Fibroblast of skin of left quadriceps (primary cell): ENCODE measurements at regions not wholly inside any gene's neighbourhood (a gene's known extent, or its start where the extent isn't known, plus 50 kb on each side); places are given as distances from the start of the nearest gene placed in this dataset.
"Not testable (repeated sequence)": the region's sequence is repeated elsewhere in the genome, so short reads cannot be mapped to it uniquely, and the experiment has no call there.

Experiments
- DNase-seq, 2 experiments: peaks; one replicate each; pipeline ENCODE4 v3.0.0-alpha.2; 2013; ENCODE audit warnings: low read depth in 2 of 2

DNA sequence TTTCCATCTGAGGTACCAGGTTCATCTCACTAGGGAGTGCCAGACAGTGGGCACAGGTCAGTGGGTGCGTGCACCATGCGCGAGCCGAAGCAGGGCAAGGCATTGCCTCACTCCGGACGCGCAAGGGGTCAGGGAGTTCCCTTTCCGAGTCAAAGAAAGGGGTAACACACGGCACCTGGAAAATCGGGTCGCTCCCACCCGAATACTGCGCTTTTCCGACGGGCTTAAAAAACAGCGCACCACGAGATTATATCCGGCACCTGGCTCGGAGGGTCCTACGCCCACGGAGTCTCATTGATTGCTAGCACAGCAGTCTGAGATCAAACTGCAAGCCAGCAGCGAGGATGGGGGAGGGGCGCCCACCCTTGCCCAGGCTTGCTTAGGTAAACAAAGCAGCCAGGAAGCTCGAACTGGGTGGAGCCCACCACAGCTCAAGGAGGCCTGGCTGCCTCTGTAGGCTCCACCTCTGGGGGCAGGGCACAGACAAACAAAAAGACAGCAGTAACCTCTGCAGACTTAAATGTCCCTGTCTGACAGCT, 242.5 kb downstream of the CYLC2 start:
- DNase-seq = not testable (repeated sequence)

DNA sequence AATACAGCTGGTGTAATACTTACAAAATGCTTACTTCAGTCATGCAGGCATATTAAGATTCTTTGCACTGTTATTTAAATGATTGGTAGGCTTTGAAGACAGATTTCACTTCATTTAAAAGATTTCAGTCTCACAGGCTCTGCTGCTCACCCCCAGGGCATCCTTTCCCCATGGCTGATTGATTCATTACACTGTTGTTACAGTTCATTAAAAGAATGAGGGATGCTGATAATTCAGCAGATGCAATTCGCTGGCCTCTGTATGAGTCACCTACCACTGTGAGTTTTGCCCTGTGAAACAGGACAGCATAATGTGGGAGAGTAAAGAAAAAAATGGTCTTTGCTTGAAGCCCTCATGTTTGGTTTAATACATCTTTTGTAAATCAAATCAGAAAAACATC, 246.9 kb downstream of the CYLC2 start:
- DNase-seq = no peak

DNA sequence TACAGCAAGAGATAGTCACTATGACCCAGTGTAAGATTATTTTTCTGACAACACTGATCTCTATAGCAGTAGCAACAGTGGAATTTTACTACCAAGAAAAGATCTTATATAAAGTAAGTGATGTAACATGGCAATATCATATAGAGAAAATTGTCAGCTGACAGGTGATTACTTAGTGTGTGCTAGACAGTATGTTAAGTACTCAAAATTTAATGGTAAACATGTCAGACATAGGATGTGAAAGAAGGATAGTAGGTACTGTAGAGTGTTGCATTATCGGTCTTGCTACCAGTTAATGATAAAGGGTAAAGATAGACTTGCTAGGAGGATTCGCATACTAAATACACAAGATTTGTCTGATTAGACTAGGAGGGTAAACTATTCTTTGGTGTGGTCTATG, 247.4 kb downstream of the CYLC2 start:
- DNase-seq = no peak

DNA sequence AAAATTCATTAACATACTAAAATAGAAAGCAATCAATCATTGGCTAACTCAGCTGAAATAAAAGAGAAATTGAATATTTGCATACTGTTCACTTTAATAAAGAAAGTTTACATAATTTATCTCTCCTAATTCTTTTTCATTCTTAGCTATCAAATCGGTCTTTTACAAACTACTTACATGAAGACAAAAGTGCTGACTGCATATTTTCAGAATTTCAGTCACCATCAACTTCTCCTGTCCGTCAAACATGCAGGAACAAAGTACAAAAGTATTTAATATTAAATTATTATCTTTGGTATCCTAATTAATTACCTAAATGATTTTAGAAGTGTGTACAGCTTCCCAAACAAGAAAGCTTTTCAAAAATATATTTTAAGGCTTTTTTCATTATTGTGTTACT, 248.4 kb downstream of the CYLC2 start:
- no peak for DNase-seq

DNA sequence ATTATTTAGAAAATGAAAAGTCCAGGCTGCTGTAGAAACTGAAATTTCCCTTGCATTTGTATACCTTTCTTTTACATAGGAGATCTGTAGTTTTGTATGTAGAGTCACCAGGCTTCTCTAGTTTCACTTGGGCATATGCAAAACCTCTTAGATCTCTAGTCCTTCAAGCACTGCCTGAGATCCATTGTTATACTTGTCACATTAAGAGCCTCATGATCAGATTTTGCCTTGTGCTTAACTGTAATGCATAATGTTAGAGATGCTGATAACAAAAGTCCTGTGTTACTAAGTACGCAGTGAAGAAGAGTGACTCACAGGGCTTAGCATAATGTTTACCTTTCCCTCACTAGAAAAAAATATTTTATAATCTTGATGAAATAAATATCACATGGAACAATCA, 250.2 kb downstream of the CYLC2 start:
- no peak for DNase-seq

DNA sequence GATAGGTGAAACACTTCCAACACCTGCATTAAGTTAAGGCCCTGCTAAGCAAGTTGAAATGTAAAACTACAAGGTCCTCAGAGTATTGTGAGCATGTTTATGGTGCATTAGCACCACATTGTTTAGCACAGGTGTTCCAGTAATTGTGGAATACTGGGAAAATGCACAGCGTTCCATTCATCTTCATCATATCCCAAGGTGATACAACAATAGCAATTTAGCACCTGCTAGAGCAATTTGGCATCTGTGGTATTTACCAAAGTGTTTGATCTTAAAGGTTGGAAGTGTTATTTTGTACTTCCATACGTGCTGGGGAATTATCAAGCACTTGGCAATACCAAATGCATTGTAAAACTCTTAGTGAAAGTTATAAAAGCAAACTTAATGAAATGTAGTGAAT, 266.8 kb downstream of the CYLC2 start:
- no peak for DNase-seq

DNA sequence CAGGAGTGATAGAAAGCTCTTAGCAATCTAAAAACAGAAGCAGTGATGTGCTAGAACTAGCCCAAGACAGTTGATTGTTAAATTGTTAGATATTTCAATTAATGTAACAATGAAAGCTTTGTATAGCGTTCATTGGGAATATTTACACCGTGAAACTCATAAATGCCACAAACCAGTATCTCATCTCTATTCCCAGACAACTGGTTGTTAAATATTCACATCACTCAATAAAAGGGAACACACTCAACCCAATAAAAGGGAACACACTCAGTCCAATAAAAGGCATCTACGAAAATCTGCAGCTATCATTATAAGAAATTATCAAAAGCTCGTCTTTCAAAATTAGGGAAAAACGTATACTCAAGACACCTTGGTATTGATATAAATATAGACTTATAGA, 270.9 kb downstream of the CYLC2 start:
- no peak for DNase-seq

DNA sequence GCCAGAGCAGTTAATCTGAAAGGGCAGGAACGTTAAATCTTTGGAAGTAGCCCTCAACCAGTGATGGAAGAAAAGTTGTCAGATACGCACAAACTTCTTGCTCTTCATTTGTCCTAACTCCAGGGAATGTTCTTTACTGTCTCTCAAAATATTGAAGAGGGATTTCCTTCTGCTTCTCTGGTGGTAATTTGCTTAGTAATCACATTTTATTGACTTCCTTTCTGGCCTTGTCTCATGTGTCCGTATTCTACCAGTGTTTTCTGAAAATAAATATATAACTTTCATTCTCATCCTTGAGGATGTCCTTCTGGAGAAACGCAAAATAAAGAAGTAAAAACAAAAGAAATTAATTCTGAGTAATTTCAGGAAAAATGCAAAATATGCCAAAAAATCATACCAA, 282.1 kb downstream of the CYLC2 start:
- DNase-seq = no peak

DNA sequence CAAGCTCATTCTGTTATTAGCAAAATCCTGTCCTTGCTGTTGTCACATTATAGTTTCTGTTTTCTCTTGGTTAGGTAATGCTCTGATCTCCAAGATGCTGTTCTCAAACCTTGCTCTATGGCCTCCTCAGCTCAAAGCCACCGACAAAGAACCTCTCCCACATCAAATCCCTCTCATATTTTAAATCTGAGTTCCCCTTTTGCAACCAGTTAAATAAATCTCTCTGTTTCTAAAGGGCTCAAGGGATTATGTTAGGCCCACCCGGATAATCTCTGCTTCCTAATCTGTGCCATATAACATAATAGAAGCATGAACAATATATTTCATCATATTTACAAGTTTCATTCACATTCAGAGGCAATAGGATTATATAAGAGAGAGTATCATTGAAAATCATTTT, 286.0 kb downstream of the CYLC2 start:
- no peak for DNase-seq

DNA sequence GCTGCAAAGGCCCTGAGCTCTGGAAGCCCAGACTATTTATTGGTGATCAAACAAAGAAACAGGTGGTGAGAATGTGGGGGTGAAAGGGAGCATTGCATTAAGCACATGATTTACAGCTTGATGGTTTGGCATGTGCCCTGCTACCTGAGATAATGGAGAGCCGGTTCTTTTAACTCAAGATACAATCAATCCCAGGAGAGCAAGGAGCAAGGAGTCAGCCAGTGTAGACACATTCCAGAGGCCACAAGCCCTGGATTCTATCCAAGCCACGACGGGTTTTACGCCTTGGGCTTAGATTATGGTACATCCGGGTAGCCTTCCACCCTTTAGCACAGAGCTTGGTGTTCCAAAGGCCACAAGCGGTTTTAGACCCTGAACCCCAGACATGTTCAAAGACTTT, 292.2 kb downstream of the CYLC2 start:
- no peak for DNase-seq

DNA sequence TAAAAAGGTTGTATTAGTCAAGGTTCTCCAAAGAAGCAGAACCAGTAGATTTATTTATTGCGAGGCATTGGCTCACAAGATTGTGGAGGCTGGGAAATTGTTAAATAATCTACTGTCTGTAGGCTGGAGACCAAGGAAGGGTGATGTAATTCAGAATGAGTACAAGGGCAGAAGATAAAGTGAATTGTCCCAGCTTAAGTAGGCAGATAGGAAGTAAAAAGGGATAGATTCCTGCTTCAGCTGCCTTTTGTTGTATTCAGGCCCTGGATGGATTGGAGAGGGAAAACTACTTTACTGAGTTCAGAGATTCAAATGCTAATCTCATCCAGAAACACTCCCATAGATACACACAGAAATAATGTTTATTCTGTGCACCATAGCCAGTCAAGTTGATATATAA, 301.1 kb downstream of the CYLC2 start:
- no peak for DNase-seq

DNA sequence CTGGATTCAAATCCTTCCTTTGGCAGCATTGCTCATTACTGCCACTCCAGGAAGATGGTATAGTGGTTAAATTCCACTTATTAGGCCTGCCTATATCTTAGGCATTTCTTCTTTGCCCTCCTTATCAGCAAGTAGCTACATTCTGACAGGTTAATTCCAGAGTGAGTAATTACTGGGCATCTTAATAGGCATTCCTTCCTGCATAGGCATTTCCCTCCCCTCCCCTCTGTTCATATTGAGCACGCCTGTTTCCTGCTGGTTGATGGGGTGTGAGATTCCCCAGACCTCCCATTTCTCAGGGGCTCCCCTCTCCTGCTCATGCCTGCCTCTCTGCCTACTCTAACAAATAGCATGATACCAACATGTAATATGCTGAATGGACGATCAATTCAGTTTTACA, 305.9 kb downstream of the CYLC2 start:
- DNase-seq = no peak

DNA sequence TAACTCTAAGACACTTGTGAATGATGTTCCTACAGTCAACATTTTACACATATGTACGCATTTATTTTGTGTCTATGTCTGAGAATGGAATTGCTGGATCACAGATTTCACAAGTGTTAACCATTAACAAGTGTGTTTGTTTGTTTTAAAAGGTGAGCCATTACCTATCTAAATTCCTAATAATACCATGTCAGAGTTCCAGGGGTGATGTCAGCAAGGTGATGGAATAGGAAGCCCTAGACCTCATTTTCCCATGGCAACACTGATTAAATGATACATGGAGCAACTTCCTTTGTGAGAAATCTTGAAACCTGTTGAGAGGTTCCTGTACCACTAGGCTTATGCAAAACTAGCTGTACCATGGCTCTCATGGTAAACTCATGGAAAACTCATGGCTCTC, 309.7 kb downstream of the CYLC2 start:
- no peak for DNase-seq

DNA sequence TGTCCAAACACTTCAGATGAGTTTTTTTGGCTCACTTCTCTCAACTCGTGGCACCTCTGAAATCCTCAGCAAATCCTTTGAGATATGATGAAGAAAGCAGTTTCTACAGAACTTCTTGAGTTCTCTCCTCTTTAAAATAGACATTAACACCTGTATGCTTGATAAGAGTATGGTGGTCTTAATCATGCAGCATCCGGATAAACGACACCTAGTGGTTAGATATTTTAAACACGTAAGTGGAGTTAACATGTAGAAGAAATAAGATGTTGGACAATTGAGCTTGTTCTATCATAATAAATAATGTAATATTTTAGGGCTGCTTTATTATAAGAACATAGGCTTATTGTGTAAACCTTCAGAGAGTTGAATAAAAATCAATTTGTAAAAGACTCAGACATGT, 324.8 kb downstream of the CYLC2 start:
- no peak for DNase-seq

DNA sequence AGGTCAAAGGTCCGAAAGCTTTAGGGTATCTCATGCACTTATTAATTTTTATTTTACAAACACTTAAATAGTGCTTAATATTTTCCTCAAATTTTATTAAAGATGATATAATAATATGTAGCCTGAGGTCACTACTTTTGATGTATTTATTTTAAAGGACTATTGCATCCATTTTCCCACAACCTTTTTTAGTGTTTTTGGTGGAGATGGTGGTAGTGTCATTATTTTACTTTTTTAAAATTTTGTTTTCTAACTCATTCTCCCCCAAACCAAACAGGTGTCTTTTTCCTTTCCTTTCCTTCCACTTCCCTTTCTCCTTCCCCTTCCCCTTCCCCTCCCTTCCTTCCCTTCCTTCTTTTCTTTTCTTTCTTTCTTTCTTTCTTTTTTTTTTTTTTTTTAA, 328.6 kb downstream of the CYLC2 start:
- DNase-seq = no peak

DNA sequence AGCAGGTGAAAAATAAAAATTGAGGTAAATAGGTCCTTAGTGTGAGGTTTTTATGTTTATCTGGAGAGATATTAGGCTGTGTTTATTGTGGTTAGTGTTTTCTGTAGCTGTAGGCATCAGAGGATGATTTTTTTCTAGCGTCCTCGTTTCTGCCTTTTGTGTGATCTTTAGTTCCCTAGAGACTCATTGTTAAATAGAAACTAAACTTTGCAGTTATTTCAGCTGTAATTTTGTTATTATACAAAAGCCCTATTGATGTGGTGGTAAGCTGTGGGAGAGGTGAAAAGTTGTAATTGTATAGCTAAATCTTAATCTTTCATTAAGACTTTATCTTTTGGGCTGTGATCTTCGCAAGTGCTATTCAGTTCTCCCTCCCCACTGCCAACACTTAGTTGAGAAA, 340.3 kb downstream of the CYLC2 start:
- no peak for DNase-seq

DNA sequence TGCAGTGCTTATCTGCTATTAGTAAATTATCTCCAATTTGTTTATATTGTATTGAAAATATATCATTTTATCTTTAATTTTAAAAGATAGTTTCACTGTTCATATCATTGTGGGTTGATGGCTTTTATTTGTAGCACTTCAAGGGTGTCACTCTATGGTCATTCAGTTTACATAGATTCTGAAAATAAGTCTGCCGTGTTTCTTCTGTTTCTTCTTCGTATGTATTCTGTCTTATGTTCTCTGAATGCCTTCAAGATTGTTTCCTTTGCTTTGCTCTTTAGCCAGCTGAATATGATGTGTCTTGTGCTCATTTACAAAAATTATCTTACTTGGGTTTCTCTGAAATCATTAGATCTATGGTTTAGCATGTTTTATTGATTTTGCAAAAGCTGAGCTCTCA, 359.9 kb downstream of the CYLC2 start:
- no peak for DNase-seq

DNA sequence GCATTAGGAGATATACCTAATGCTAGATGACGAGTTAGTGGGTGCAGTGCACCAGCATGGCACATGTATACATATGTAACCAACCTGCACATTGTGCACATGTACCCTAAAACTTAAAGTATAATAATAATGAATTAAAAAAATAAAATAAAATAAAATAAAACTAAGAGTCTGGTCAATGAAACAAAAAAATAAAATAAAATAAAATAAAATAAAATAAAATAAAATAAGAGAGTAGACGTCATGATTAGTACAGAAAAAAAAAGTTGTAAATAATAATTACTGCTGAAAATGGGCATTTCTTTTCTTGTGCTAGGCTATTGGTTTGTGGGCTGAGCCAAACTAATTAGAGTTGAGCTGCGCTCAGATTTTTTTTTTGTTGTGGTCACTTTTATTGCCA, 362.8 kb downstream of the CYLC2 start:
- DNase-seq = not testable (repeated sequence)

DNA sequence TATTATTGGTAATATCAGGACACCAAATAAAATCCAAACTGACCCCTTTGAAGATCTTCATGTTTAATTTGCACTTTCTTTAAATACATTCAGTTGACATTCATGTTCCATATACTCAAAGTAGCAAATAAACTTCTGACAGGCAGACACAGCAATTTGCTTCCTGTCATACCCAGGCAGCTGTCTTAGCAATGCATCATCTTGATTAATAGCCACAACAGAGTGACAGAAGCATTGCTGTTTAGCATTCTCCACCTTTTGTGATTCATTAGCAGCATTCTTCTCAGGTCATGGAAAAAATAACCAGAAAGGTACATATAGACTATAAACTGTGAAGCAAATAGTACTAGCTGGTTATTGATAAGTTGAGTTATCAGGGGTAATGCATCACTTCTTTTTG, 366.8 kb downstream of the CYLC2 start:
- DNase-seq = no peak

DNA sequence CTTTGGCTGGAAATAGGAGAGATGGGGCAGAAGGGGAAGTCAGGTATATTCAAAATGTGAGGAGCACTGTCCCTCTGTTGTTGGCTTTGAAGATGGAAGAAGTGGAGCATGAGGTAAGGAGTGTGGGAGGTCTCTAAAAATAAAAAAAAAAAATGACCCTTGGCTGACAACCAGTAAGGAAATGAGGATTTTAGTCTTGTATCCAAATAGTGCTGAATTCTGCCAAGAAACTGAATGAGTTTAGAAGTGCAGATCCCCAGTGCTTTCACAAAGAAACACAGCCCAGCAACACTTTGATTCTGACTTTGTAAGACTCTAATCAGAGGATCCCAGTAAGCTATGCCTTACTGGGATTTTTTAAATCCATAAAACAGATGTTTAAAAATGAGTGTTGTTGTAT, 367.9 kb downstream of the CYLC2 start:
- no peak for DNase-seq

DNA sequence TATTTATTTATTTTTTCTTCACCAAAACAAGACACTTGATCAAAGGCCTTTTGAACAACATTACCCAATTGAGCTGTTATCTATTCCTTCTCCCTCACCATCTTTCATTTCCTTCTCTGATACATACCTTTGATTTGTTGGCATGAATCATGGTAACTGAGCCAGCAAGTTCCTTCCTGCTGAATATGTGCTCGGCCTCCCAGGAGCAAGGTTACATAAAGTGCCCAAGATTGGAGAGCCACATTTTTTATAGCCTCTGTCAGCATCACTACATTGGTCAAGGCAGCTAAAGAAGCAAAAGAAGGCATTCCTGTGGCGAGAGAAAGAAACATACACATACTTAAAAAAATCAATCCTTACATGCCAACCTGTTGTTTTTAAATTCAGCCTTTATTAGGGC, 369.6 kb downstream of the CYLC2 start:
- DNase-seq = peak; percentile 52 to 55

DNA sequence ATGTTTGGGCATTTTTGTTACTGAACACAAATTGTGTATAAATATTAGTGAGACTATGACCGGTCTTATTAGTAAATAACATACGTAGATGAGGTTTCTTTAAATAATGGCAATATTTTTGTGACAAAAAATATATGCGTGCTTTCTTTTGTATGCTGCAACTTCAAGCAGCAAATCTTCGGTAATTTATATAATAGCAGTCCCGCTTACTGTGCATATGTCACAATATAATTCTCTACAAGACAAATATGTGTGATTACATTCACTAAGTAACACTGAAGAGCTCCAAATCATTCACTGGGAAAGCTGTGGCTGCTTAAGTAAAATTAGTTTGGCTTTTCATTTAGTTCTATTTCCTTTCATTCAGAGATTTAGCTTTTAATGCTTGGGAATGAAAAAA, 376.0 kb downstream of the CYLC2 start:
- DNase-seq = no peak

DNA sequence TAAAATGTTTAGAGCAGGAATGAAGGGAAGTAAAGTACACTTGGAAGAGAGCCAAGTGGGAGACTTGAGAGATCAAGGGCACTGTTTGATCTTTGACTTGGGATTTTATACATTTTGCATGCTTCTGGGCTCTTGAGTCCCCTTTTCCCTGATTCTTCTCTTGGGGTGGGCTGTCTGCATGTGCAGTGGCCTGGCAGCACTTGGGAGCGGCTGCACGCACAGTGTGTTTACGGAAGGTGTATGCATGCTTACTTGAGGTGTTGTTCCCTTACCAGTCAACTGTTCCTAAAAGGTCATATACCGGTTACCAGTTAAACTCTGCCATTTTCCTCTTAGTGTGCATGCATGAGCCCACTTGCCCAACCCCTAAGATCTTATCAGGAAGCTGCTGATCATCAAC, 377.7 kb downstream of the CYLC2 start:
- no peak for DNase-seq

DNA sequence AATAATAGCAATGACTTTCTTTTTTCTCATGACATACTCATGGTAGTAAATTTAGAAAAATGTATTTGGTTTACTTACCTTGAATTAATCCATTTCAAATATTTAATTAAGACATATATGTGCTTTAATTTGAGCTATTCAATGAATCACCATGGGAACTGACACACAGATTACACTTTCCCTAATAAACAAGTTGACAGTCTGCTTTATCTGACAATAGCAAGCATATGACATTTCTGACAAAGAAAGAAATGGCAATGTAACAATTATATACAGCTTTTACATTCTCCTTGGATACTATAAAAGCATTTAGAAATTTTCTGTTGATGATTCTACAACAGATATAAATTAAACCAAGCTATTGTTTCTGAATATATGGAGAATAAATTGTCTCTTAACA, 382.5 kb downstream of the CYLC2 start:
- no peak for DNase-seq
